ENCODE measurements at regions not wholly inside any gene's neighbourhood (a gene's known extent, or its start where the extent isn't known, plus 50 kb on each side); places are given as distances from the start of the nearest gene placed in this dataset.
A peak's percentile ranks its signal among the peaks of the same experiment; 100 is the strongest.

- no peak for FAIRE-seq
- CTCF ChIA-PET: interaction anchor here (1.4 kb wide), 1 partner anchor 11 kb away, joined by 3 read pairs; no protein-coding TSS in a partner anchor
- Histone ChIP-seq H3K9me3 (replicated peaks; ENCODE audit: control insufficient read depth, insufficient read depth, low read length) (no peaks in the 10 kb centered on the region), H3K27me3 (replicated peaks in 1 of 2; ENCODE audit: control insufficient read depth in 2 of 2, insufficient read depth in 2 of 2, low read length in 1 of 2) (no peaks in the 10 kb centered on the region), H3K27ac (ENCODE audit: control insufficient read depth, insufficient read depth) (no peak overlapping the region), H3K36me3 (ENCODE audit: control insufficient read depth in 2 of 2, insufficient read depth in 2 of 2, low read length in 1 of 2) (no peaks in the 10 kb centered on the region), H3K9ac (ENCODE audit: control insufficient read depth, insufficient read depth, low read length) (no peak overlapping the region), H2AFZ (ENCODE audit: control insufficient read depth, low read depth, low read length) (no peak overlapping the region), H3K79me2 (ENCODE audit: control insufficient read depth, insufficient read depth, low read length) (no peaks in the 10 kb centered on the region), H4K20me1 (ENCODE audit: control insufficient read depth, insufficient read depth) (no peaks in the 10 kb centered on the region), H3K4me1 (ENCODE audit: control insufficient read depth, insufficient read depth, low read length) (no peaks in the 10 kb centered on the region), H3K4me3 (no peak overlapping the region), H3K4me2 (ENCODE audit: control insufficient read depth, insufficient read depth) (no peak overlapping the region)
- SMC1A ChIA-PET (ENCODE audit: uncharacterized antibody, unreplicated experiment): no interaction called here
- no peak for DNase-seq (ENCODE audit: low read depth, low spot score)
- in situ Hi-C loops (cut with MboI): no loop called here
- 27% methylated on average over 1 of the region's 1 CpG for WGBS (ENCODE audit: insufficient coverage, insufficient replicate concordance, low lambda C conversion rate, missing lambda C conversion rate)
- peak; percentile 66 for ATAC-seq
- BruUV-seq (replicated peaks): no TSS peak
- intact Hi-C loops (cut with micrococcal nuclease; ENCODE audit: unreplicated experiment): no loop called here
- RAD21 ChIA-PET (ENCODE audit: unreplicated experiment): no interaction called here
- POLR2A ChIA-PET: no interaction called here
- TF ChIP-seq RELA (IDR thresholded peaks at IDR 0.05; ENCODE audit: borderline replicate concordance, partially characterized antibody) (no peak), ZNF24 (IDR thresholded peaks at IDR 0.05) (no peak), EED (IDR thresholded peaks at IDR 0.05; ENCODE audit: low read depth) (no peak), CBX5 (IDR thresholded peaks at IDR 0.05; ENCODE audit: low read depth) (no peak), TAF1 (IDR thresholded peaks at IDR 0.05; ENCODE audit: borderline replicate concordance, low read depth, low read length) (no peak), IRF3 (IDR thresholded peaks at IDR 0.05) (no peak), PAX5 (IDR thresholded peaks at IDR 0.05; ENCODE audit: borderline replicate concordance, low read depth, low read length) (no peak), SP1 (IDR thresholded peaks at IDR 0.05; ENCODE audit: low read depth, low read length) (no peak), RCOR1 (conservative IDR thresholded peaks at IDR 0.05; ENCODE audit: low read depth, low read length) (no peak)
These were observed 91.1 kb upstream of the ANKRD50 start for GRCh38 chr4:124803641-124804040.

GRCh38 chr4:124803026-124803425, 90.5 kb upstream of the ANKRD50 start:
- Histone ChIP-seq H3K4me1 (ENCODE audit: control insufficient read depth, insufficient read depth, low read length) (no peaks in the 10 kb centered on the region), H3K36me3 (ENCODE audit: control insufficient read depth in 2 of 2, insufficient read depth in 2 of 2, low read length in 1 of 2) (no peaks in the 10 kb centered on the region), H3K4me3 (no peak overlapping the region), H3K27ac (ENCODE audit: control insufficient read depth, insufficient read depth) (no peak overlapping the region), H3K9ac (ENCODE audit: control insufficient read depth, insufficient read depth, low read length) (no peak overlapping the region), H3K79me2 (ENCODE audit: control insufficient read depth, insufficient read depth, low read length) (no peaks in the 10 kb centered on the region), H2AFZ (ENCODE audit: control insufficient read depth, low read depth, low read length) (no peak overlapping the region), H4K20me1 (ENCODE audit: control insufficient read depth, insufficient read depth) (no peaks in the 10 kb centered on the region), H3K4me2 (ENCODE audit: control insufficient read depth, insufficient read depth) (no peak overlapping the region), H3K9me3 (replicated peaks; ENCODE audit: control insufficient read depth, insufficient read depth, low read length) (no peaks in the 10 kb centered on the region), H3K27me3 (replicated peaks in 1 of 2; ENCODE audit: control insufficient read depth in 2 of 2, insufficient read depth in 2 of 2, low read length in 1 of 2) (no peaks in the 10 kb centered on the region)
- POLR2A ChIA-PET: no interaction called here
- intact Hi-C loops (cut with micrococcal nuclease; ENCODE audit: unreplicated experiment) (no loop called here), in situ Hi-C loops (cut with MboI) (no loop called here)
- SMC1A ChIA-PET (ENCODE audit: uncharacterized antibody, unreplicated experiment): no interaction called here
- DNase-seq (ENCODE audit: low read depth, low spot score): no peak
- FAIRE-seq: no peak
- TF ChIP-seq RCOR1 (conservative IDR thresholded peaks at IDR 0.05; ENCODE audit: low read depth, low read length) (no peak), SMAD5 (IDR thresholded peaks at IDR 0.05; ENCODE audit: low read depth) (no peak), JUNB (IDR thresholded peaks at IDR 0.05) (no peak), SUPT20H (IDR thresholded peaks at IDR 0.05; ENCODE audit: borderline replicate concordance, control insufficient read depth, low read depth, low read length) (no peak), NFXL1 (IDR thresholded peaks at IDR 0.05; ENCODE audit: borderline replicate concordance) (no peak), CBX5 (IDR thresholded peaks at IDR 0.05; ENCODE audit: low read depth) (no peak)
- CTCF ChIA-PET: interaction anchor here (1.4 kb wide), 1 partner anchor 12 kb away, joined by 3 read pairs; no protein-coding TSS in a partner anchor
- 0% methylated on average over 1 of the region's 1 CpG for WGBS (ENCODE audit: insufficient coverage, insufficient replicate concordance, low lambda C conversion rate, missing lambda C conversion rate)
- ATAC-seq: no peak
- RAD21 ChIA-PET (ENCODE audit: unreplicated experiment): no interaction called here
- no TSS peak for BruUV-seq (replicated peaks)

All from GM12878 (cell line).